ENCODE measurements at regions not wholly inside any gene's neighbourhood (a gene's known extent, or its start where the extent isn't known, plus 50 kb on each side); places are given as distances from the start of the nearest gene placed in this dataset.

DNA sequence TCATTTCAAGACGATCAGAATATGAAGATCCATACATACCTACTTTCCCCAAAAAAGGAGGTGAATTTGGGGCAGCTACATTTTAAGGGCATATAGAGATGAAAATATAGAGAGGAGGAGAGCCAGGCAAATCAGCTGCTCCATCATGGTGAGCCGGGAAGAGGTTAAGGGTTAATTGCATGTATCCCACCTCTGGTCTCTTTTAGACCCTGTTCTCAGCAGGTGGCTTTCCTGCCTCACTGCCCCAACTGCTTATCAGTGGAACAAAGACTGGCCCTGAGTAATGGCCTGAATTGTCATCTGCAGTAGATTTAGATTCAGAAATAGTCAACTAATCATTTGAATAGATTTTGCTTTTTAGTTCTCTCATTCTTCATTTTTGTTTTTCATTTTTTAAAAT lies 206.6 kb downstream of the SPRY2 start:
- DNase-seq (ENCODE audit: insufficient read length, low spot score) (no peak), FAIRE-seq (no peak)

DNA sequence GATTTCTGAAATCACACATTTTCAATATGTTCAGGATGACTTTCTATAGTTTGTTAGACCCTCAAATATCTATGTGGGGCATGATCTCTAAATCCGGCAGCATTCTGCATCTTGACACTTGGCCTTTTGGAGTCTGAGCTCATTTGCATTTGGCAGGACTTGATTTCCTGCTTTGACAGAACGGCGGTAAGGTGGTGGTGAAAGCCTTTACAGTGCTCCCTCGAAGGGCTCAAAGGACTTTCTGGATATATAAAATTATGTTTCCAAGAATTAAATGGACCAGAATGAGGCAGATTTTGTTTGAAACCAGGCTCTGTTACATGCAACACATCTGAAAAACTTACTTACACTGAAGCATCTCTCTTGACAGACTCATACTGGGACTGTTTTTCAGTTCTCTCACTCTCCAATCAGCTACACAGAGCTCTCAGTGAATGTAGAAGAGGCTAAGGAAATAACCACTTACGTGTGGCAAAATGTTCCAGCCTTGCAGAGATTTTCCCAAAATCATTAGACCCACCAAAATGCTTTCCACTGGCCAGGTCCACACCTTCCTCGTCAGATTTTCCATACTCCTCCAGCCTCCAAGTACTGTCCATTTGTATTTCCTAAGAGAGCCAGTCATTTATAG lies 207.2 kb downstream of the SPRY2 start:
- no peak for FAIRE-seq
- no peak for DNase-seq (ENCODE audit: insufficient read length, low spot score)

DNA sequence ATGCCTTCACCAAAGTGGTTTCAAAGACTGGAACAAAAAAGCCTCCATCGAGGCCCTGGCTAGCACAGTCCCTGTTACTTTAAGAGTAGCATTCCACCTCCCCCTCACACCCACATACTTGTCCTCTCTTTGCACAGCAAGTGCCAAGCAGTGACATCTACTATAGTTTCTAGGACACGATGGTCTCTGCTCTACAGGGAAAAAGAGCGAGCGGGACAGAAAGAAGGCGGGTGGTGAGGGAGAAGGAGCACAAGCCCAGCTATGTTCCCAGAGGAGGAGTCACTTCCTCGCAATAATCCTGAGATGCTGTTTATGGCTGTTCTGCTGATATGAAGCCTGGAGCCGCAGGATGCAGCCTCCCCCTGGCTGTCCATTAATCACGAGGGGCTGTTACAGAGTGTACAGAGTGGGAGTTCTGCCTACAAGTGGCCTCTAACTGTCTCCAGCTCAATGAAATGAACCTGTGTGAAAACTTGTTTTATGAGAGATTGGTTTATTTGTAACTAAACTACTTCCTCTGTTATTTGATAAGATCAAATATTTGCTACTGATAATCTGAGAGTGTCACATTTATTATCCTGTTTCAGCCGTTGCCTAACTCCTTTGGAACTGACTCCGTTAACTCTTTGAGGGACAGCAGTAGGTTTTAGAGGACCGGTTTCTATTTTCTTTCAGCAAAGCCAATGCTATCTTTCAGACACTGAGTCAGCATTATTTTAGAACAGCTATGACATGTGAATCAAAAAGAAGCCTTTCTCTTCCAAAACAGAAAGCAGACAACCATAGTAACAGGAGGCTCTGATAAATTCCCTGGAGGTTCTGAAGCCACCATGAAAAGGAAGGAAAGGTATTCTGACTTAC lies 208.0 kb downstream of the SPRY2 start:
- DNase-seq (ENCODE audit: insufficient read length, low spot score) (no peak), FAIRE-seq (no peak)

GRCh38 chr13:80131204-80131603 lies 209.7 kb downstream of the SPRY2 start:
- no peak for DNase-seq (ENCODE audit: insufficient read length, low spot score)
- FAIRE-seq: no peak

DNA sequence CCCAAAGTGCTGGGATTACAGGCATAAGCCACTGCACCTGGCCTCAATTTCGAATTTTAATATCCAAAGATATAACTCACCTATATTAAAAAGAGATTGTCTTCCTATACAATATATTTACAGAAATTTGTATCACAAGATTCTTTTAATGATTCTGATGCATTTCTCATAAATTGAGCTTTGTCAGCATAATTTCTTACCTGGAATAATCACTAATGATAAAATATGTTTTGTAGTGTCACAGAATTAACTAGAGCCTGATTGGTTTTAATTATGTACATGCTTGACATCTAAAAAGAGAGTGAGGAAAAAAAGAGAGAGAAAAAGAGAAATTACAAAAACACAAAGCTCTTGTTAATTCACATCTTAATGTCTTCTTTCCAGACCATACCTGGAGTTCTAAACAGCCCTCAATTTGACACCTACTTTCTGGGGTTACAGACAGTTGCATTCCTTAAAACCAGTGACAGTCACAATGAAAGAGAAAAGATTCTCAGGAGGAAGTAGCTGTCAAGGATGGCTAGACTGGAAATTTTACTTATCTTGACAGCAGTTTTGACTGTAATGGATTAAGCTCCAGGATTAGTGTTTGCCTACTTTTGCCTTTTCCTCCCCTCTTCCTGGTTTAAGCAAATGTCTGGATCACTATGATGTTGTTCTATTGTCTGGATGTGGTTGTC lies 214.4 kb downstream of the SPRY2 start:
- FAIRE-seq: no peak
- no peak for DNase-seq (ENCODE audit: insufficient read length, low spot score)

DNA sequence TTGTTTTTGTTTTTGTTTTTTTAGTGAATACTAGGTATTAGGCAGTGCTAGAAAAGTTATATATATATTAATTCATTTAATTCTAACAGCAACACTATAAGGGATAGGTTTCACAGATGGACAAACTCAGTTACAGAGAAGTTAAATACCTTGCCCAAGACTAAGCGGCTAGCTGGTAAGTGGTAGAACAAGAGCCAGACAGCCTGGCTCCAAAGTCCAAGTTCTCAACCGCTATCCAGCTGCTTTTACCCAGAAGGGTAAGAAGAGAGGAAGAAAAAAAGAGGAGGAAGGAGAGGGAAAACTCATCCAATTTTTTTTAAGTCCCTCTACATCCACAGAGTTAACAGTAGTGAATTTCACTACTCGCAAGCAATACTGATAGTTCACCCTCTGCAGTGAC lies 217.0 kb downstream of the SPRY2 start:
- DNase-seq (ENCODE audit: insufficient read length, low spot score) (no peak), FAIRE-seq (no peak)

DNA sequence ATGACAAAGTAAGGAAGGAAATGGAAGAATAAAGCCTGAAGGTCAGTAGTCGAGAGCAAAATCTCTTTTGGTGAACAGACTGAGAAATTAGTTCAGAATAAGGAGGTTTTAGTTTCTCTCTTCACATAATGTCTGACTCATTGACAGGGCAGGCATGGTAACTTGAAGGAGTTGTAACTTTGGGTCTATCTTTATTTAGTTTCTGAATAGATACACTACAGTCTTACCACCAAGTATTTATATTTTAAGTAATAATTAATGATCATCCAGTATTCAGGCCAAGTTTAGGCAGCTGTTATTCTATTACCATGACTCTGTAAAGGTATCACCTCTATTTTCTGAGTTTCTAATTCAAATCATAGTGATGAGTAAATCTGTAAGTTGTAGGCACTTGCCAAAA lies 219.9 kb downstream of the SPRY2 start:
- FAIRE-seq (no peak), DNase-seq (ENCODE audit: insufficient read length, low spot score) (no peak)

GRCh38 chr13:80118506-80118905 lies 222.4 kb downstream of the SPRY2 start:
- no peak for DNase-seq (ENCODE audit: insufficient read length, low spot score)
- no peak for FAIRE-seq

DNA sequence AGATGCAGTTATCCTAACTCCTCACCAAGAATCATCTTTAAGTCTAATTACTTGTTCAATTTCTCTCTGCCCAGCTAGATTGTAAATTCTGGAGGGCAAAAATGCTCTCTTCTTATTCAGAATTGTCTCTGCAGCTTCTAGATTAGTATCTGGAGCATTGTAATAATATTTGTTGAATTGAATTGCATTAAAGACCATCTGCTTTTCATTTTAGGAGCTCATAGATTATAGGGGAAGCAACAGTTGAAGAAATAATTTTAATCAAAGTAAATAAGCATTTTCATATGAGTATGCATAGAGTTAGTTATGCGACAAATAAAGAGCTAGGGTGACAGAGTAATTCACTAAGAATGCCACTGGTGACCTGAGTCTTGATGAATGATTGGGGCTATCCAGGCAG lies 222.8 kb downstream of the SPRY2 start:
- FAIRE-seq (no peak), DNase-seq (ENCODE audit: insufficient read length, low spot score) (no peak)

DNA sequence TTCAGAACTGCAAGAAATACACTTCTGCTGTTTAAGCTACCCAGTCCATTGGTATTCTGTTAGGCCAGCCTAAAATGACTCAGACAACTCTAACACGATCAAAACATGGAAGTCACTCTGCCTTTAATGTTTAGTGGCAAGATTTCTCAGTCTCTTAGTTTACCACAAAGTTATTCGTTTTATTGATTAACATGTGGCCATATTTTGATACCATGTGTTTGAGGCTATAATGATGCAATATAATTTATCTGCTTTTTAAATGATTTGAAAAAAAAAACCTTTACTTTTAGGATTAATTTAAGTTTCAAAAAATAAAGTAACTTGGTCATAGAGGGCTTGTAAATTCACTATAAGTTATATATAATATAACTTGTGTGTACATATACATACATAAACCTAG lies 223.4 kb downstream of the SPRY2 start:
- DNase-seq (ENCODE audit: insufficient read length, low spot score) (no peak), FAIRE-seq (no peak)

DNA sequence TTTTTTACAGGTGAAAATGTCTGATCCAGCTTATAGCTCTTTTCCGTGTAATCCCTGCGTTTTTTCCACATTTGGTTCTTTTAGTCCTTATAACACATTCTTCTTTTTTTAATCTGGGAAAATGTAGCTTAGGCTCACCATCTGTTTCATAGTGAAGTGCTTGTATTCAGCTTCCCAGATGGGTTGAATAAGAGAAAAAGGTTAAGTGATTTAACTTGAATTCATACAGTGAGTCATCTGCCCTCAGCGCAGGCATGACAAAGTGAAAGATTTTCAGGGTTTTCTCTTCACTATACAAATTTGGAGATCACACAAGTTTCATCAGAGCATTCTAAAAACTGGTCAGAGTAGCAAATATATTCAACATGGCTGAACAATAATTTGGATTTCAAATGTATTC lies 224.8 kb downstream of the SPRY2 start:
- no peak for DNase-seq (ENCODE audit: insufficient read length, low spot score)

GRCh38 chr13:80115616-80116015 lies 225.3 kb downstream of the SPRY2 start:
- no peak for DNase-seq (ENCODE audit: insufficient read length, low spot score)
- FAIRE-seq: no peak

More for the DNA sequence above, 224.8 kb downstream of the SPRY2 start:
- FAIRE-seq: no peak

- no peak for FAIRE-seq
Measured at GRCh38 chr13:80113714-80114454, 227.0 kb downstream of the SPRY2 start.

DNA sequence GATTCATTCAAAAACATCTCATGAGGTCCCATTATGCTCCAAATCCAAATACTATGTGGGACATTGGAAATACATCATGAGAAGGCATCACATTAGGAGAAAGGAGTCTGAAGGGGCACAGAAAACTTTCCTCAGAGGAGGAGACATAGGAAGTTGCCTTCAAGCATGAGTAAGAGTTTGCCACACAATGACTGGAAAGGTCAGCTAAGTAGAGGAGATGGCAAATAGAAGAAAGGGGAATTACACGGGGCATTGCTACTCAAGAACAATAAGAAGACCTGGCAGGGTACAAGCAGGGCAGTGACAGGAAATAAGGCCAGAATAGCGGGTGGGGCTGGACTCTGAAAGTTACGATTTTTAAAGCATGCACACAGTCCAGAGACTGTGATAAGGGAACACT lies 231.6 kb downstream of the SPRY2 start:
- DNase-seq (ENCODE audit: insufficient read length, low spot score) (no peak), FAIRE-seq (no peak)

More at GRCh38 chr13:80113714-80114454, 227.0 kb downstream of the SPRY2 start:
- no peak for DNase-seq (ENCODE audit: insufficient read length, low spot score)

DNA sequence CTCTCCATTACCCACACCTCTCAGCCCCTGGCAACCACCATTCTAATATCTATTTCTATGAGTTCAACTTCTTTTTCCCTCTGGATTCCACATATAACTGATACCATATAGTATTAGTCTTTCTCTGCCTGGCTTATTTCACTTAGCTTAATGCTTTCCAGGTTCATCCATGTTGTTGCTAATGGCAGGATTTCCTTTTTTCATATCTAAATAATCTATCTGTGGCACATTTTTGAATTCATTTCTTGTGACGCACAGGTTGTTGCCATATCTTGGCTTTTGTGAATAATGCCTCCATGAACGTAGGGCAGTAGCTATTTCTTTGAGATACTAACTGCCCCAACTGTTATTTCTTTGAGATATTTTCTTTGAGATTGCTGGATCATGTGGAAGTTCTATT lies 235.6 kb downstream of the SPRY2 start:
- no peak for FAIRE-seq
- DNase-seq (ENCODE audit: insufficient read length, low spot score): no peak

DNA sequence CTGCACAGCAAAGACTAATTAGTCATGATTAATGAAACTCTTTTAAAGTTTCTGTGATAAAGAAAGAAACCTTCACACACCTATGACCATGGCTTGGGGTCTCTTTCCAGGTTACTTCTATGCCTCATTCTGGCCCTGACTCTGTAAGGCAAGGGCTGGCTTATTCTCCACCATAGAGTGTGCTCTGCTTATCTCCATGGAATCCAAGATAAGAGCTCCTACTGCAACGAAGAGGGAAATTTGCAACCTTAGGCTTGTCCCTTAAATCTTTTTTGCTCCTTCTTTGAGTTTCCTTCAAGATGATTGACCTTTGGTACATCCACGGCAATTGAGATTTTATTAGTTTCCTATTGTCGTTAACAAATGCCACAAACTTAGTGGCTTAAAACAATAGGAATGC lies 239.9 kb downstream of the SPRY2 start:
- DNase-seq (ENCODE audit: insufficient read length, low spot score): no peak
- no peak for FAIRE-seq

DNA sequence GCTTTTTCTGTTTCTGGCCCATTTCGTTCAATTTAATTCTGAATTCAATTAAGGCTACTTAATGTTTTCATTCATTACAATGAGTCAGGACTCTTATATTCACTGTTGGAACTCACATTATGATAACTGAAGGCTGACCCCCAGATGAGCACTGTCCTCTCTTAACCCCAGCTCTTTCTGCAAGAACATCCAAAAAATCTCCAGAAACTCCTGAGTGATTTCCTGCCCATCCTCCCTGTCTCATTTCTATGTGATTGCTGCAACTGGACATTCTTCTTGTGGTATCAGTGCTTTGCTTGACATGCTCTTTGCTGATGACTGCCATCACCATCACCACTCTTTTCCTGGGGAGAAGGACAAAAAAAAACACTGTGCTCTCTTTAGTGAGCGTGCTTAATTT lies 240.3 kb downstream of the SPRY2 start:
- DNase-seq (ENCODE audit: insufficient read length, low spot score) (no peak), FAIRE-seq (no peak)

GRCh38 chr13:80097561-80097960 lies 243.4 kb downstream of the SPRY2 start:
- DNase-seq (ENCODE audit: insufficient read length, low spot score): no peak
- no peak for FAIRE-seq

GRCh38 chr13:80096383-80096782 lies 244.5 kb downstream of the SPRY2 start:
- FAIRE-seq (no peak), DNase-seq (ENCODE audit: insufficient read length, low spot score) (no peak)

DNA sequence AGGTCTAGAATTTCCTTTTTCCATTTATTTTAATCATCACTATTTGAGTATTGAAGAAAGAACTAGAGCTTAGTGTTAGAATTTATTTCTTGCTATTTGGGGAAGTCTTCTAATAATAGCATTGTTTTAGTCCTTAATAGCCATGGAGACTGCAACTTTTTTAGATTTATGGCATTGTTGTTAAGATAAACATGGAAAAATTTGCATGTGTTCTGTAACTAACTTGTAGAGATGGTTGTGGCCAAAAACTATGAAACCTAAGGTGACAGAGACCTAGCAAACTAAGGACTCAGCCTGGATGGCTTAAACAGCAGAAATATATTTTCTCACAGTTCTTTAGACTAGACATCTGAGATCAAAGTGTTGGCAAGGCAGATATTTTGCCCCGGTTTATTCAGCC lies 246.4 kb downstream of the SPRY2 start:
- DNase-seq (ENCODE audit: insufficient read length, low spot score) (no peak), FAIRE-seq (no peak)

GRCh38 chr13:80093888-80094287 lies 247.0 kb downstream of the SPRY2 start:
- FAIRE-seq: no peak

More at GRCh38 chr13:80093888-80094287, 247.0 kb downstream of the SPRY2 start:
- DNase-seq (ENCODE audit: insufficient read length, low spot score): no peak
